GM12864 (cell line): ENCODE measurements at regions not wholly inside any gene's neighbourhood (a gene's known extent, or its start where the extent isn't known, plus 50 kb on each side); places are given as distances from the start of the nearest gene placed in this dataset.

Experiments used
- DNase-seq: peaks from one replicate; pipeline ENCODE4 v3.0.0-alpha.2; 2011; ENCODE audit warnings: low read depth
- H3K4me3 ChIP-seq: 2 replicates; pipeline ENCODE4 v1.5.1; 2011; ENCODE audit warnings: mild to moderate bottlenecking, low read depth, low read length, control low read depth
- CTCF ChIP-seq: IDR thresholded peaks from 2 replicates; pipeline ENCODE4 v1.5.1; 2011; ENCODE audit warnings: low read depth, mild to moderate bottlenecking, moderate library complexity, low read length, control low read depth, inconsistent platforms; ENCODE audit errors: missing control alignments

GRCh38 chr4:110860125-110860524 is 237.2 kb upstream of the PITX2 start:
- TF ChIP-seq CTCF, result no peak
- DNase-seq, result no peak
- H3K4me3 ChIP-seq, result no peak overlapping the region

- H3K4me3 ChIP-seq, result no peak overlapping the region
- no peak for TF ChIP-seq CTCF
- DNase-seq, result no peak
These were observed 238.0 kb upstream of the PITX2 start for GRCh38 chr4:110860901-110861300.

GRCh38 chr4:110865611-110866259 is 242.9 kb upstream of the PITX2 start:
- no peak for DNase-seq
- H3K4me3 ChIP-seq, result no peak overlapping the region
- no peak for TF ChIP-seq CTCF

GRCh38 chr4:110867251-110867960 is 244.5 kb upstream of the PITX2 start:
- TF ChIP-seq CTCF, result no peak
- DNase-seq, result no peak
- no peak overlapping the region for H3K4me3 ChIP-seq

- no peak for TF ChIP-seq CTCF
- no peak overlapping the region for H3K4me3 ChIP-seq
- no peak for DNase-seq
These were observed 245.3 kb upstream of the PITX2 start for GRCh38 chr4:110867981-110868720.

- DNase-seq, result no peak
- H3K4me3 ChIP-seq, result no peak overlapping the region
- no peak for TF ChIP-seq CTCF
These were observed 246.2 kb upstream of the PITX2 start for GRCh38 chr4:110869114-110869513.
